ENCODE measurements at regions not wholly inside any gene's neighbourhood (a gene's known extent, or its start where the extent isn't known, plus 50 kb on each side); places are given as distances from the start of the nearest gene placed in this dataset.

- no peak for TF ChIP-seq POLR2A (IDR thresholded peaks at IDR 0.05)
- TF ChIP-seq CTCF (IDR thresholded peaks at IDR 0.05): no peak
These were observed 87.3 kb upstream of the CPEB2 start for GRCh38 chr4:14915018-14915417.
